SK-N-SH treated with all-trans-retinoic acid at 6 μM for 48 hours (cell line): ENCODE measurements at regions not wholly inside any gene's neighbourhood (a gene's known extent, or its start where the extent isn't known, plus 50 kb on each side); places are given as distances from the start of the nearest gene placed in this dataset.

Experiments used
- ARNTL ChIP-seq: fragments of 450-650 bp; formaldehyde crosslinking; IDR thresholded peaks from 2 replicates; pipeline ENCODE4 v1.5.0; 2020; ENCODE audit warnings: low read depth, mild to moderate bottlenecking, moderate library complexity, borderline replicate concordance
- CREB5 ChIP-seq: fragments of 250-450 bp; sonication (Bioruptor Pico); IDR thresholded peaks from 2 replicates; pipeline ENCODE4 v1.5.1; 2020; ENCODE audit warnings: low read depth, mild to moderate bottlenecking, moderate library complexity
- CSDC2 ChIP-seq: fragments of 250-450 bp; sonication (Bioruptor Pico); IDR thresholded peaks from 2 replicates; pipeline ENCODE4 v1.5.0; 2020; ENCODE audit warnings: mild to moderate bottlenecking, moderate library complexity
- CSRNP3 ChIP-seq: fragments of 250-450 bp; sonication (Bioruptor Pico); IDR thresholded peaks from 2 replicates; pipeline ENCODE4 v1.5.1; 2021; ENCODE audit warnings: mild to moderate bottlenecking, moderate library complexity
- ESRRG ChIP-seq: fragments of 250-450 bp; sonication (Bioruptor Pico); IDR thresholded peaks from 2 replicates; pipeline ENCODE4 v1.6.1; 2021; ENCODE audit warnings: mild to moderate bottlenecking
- GLIS3 ChIP-seq: fragments of 250-450 bp; sonication (Bioruptor Pico); IDR thresholded peaks from 2 replicates; pipeline ENCODE4 v1.5.0; 2020; ENCODE audit warnings: mild to moderate bottlenecking, moderate library complexity
- ISL1 ChIP-seq: fragments of 250-450 bp; sonication (Bioruptor Pico); IDR thresholded peaks from 2 replicates; pipeline ENCODE4 v2.1.2; 2022; ENCODE audit warnings: mild to moderate bottlenecking, moderate library complexity
- PATZ1 ChIP-seq: fragments of 250-450 bp; sonication (Bioruptor Pico); IDR thresholded peaks from 2 replicates; pipeline ENCODE4 v1.8.0; 2020; ENCODE audit warnings: mild to moderate bottlenecking, moderate library complexity, borderline replicate concordance
- SNAI2 ChIP-seq: fragments of 250-450 bp; sonication (Bioruptor Pico); IDR thresholded peaks from 2 replicates; pipeline ENCODE4 v1.5.0; 2020; ENCODE audit warnings: mild to moderate bottlenecking, moderate library complexity
- TSHZ2 ChIP-seq: fragments of 250-450 bp; sonication (Bioruptor Pico); IDR thresholded peaks from 2 replicates; pipeline ENCODE4 v1.5.0; 2020; ENCODE audit warnings: mild to moderate bottlenecking, moderate library complexity
- ZFP3 ChIP-seq: fragments of 250-450 bp; sonication (Bioruptor Pico); IDR thresholded peaks from 2 replicates; pipeline ENCODE4 v1.5.0; 2020; ENCODE audit warnings: mild to moderate bottlenecking, moderate library complexity
- ZNF8 ChIP-seq: fragments of 450-650 bp; formaldehyde crosslinking; IDR thresholded peaks from 2 replicates; pipeline ENCODE4 v1.5.0; 2020; ENCODE audit warnings: mild to moderate bottlenecking, moderate library complexity

GRCh38 chr5:85204289-85204688 is 819.6 kb upstream of the EDIL3 start:
- TF ChIP-seq PATZ1 (CRISPR knock-in tag) (no peak), CSDC2 (CRISPR knock-in tag) (no peak), ZFP3 (CRISPR knock-in tag) (no peak), GLIS3 (CRISPR knock-in tag) (no peak), CSRNP3 (no peak), ISL1 (no peak), ESRRG (CRISPR knock-in tag) (no peak), ARNTL (CRISPR knock-in tag) (no peak), ZNF8 (CRISPR knock-in tag) (no peak), SNAI2 (no peak), CREB5 (CRISPR knock-in tag) (no peak), TSHZ2 (CRISPR knock-in tag) (no peak)
